ENCODE measurements at regions not wholly inside any gene's neighbourhood (a gene's known extent, or its start where the extent isn't known, plus 50 kb on each side); places are given as distances from the start of the nearest gene placed in this dataset.

- no peak for DNase-seq (ENCODE audit: low read depth, low spot score)
- TF ChIP-seq, protein P1, sequence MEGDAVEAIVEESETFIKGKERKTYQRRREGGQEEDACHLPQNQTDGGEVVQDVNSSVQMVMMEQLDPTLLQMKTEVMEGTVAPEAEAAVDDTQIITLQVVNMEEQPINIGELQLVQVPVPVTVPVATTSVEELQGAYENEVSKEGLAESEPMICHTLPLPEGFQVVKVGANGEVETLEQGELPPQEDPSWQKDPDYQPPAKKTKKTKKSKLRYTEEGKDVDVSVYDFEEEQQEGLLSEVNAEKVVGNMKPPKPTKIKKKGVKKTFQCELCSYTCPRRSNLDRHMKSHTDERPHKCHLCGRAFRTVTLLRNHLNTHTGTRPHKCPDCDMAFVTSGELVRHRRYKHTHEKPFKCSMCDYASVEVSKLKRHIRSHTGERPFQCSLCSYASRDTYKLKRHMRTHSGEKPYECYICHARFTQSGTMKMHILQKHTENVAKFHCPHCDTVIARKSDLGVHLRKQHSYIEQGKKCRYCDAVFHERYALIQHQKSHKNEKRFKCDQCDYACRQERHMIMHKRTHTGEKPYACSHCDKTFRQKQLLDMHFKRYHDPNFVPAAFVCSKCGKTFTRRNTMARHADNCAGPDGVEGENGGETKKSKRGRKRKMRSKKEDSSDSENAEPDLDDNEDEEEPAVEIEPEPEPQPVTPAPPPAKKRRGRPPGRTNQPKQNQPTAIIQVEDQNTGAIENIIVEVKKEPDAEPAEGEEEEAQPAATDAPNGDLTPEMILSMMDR (conservative IDR thresholded peaks at IDR 0.05): no peak
- H3K36me3 Mint-ChIP-seq (ENCODE audit: low read depth): no peaks in the 10 kb centered on the region
- H3K4me3 Mint-ChIP-seq: no peak overlapping the region
- no peaks in the 10 kb centered on the region for H3K4me1 Mint-ChIP-seq
- no peak overlapping the region for H3K27ac Mint-ChIP-seq (ENCODE audit: unreplicated experiment)
- H3K27me3 Mint-ChIP-seq (ENCODE audit: low read depth): no peaks in the 10 kb centered on the region
- H3K9me3 Mint-ChIP-seq: no peaks in the 10 kb centered on the region
Measured at GRCh38 chr20:47406849-47407682, 50.6 kb upstream of the ZMYND8 start.

DNA sequence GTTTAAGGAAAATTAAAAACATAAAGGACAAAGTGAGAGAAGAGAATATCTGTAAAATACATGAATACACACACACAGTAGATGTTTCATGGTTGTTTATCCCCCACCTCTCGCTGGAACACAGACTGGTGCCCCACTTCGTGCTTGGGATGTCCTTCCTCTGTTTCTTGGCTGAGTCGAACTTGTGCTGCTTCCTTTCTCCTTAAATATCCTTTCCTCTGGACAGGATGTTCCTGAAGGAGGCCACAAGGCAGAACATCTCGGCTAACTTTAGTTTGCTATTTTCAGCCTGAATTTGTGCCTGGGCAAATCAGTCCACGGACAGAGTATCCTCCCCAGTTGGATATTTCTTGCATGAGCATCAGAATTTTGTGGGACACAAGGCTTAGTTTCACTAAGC, 54.7 kb upstream of the ZMYND8 start:
- H3K27me3 Mint-ChIP-seq (ENCODE audit: low read depth): no peaks in the 10 kb centered on the region
- no peak overlapping the region for H3K27ac Mint-ChIP-seq (ENCODE audit: unreplicated experiment)
- H3K36me3 Mint-ChIP-seq (ENCODE audit: low read depth): no peaks in the 10 kb centered on the region

GRCh38 chr20:47412083-47412482, 55.6 kb upstream of the ZMYND8 start:
- no peak for DNase-seq (ENCODE audit: low read depth, low spot score)
- H3K4me1 Mint-ChIP-seq: peaks cover 6% of the 10 kb centered on the region
- H3K9me3 Mint-ChIP-seq: no peaks in the 10 kb centered on the region
- no peak overlapping the region for H3K4me3 Mint-ChIP-seq
- H3K27ac Mint-ChIP-seq (ENCODE audit: unreplicated experiment): no peak overlapping the region
- H3K36me3 Mint-ChIP-seq (ENCODE audit: low read depth): no peaks in the 10 kb centered on the region
- no peaks in the 10 kb centered on the region for H3K27me3 Mint-ChIP-seq (ENCODE audit: low read depth)
- TF ChIP-seq, protein P1 (conservative IDR thresholded peaks at IDR 0.05): no peak

More for the DNA sequence above, 54.7 kb upstream of the ZMYND8 start:
- TF ChIP-seq, protein P1 (conservative IDR thresholded peaks at IDR 0.05): no peak
- no peak for DNase-seq (ENCODE audit: low read depth, low spot score)
- Mint-ChIP-seq H3K4me3 (no peak overlapping the region), H3K9me3 (no peaks in the 10 kb centered on the region), H3K4me1 (peaks cover 6% of the 10 kb centered on the region)

- Mint-ChIP-seq H3K4me3 (no peak overlapping the region), H3K9me3 (no peaks in the 10 kb centered on the region), H3K27me3 (ENCODE audit: low read depth) (no peaks in the 10 kb centered on the region), H3K27ac (ENCODE audit: unreplicated experiment) (no peak overlapping the region), H3K4me1 (peaks cover 14% of the 10 kb centered on the region), H3K36me3 (ENCODE audit: low read depth) (no peaks in the 10 kb centered on the region)
- TF ChIP-seq, protein P1 (conservative IDR thresholded peaks at IDR 0.05): no peak
- DNase-seq (ENCODE audit: low read depth, low spot score): no peak
Measured at GRCh38 chr20:47413189-47413588, 56.7 kb upstream of the ZMYND8 start.

DNA sequence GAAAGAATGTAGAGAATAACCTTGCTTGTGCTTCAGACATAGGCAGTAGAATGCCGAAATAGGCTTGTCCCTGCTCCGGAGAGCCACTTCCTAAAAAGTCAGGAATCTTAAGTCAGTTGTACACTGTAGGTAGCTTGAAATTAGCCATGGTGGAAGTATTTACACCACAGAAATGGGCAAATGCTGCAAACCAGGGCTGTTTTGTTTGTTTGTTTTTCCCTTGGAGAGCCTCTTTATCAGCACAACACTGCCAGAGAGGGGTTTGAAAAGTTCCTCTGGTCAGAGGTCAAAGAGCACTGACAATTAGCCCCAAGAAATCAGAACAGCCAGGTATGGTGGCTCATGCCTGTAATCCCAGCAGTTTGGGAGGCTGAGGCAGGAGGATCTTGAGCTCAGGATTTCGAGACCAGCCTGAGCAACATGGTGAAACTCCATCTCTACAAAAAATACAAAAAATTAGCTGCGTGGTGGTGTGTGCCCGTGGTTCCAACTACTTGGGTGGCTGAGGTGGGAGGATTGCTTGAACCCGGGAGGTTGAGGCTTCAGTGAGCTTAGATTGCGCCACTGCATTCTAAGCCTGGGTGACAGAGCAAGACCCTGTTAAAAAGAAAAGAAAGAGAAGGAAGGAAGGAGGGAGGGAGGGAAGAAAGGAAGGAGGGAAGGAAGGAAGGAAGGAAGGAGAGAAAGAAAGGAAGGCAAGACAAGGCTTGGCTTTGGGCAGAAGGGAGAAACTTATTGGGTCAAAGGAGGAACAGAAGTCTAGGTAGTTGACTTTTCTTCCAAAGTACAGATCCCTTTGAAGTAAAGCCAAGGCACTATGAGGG, 61.0 kb upstream of the ZMYND8 start:
- TF ChIP-seq, protein P1 (conservative IDR thresholded peaks at IDR 0.05): no peak
- Mint-ChIP-seq H3K9me3 (no peaks in the 10 kb centered on the region), H3K27ac (ENCODE audit: unreplicated experiment) (no peak overlapping the region), H3K4me3 (no peak overlapping the region), H3K36me3 (ENCODE audit: low read depth) (no peaks in the 10 kb centered on the region), H3K4me1 (peaks cover 22% of the 10 kb centered on the region), H3K27me3 (ENCODE audit: low read depth) (no peaks in the 10 kb centered on the region)
- DNase-seq (ENCODE audit: low read depth, low spot score): no peak
